ENCODE measurements at regions not wholly inside any gene's neighbourhood (a gene's known extent, or its start where the extent isn't known, plus 50 kb on each side); places are given as distances from the start of the nearest gene placed in this dataset.

GRCh38 chr5:161960314-161960713 is 107.3 kb upstream of the GABRG2 start:
- no peak for DNase-seq

- DNase-seq = peak; percentile 1
Observed at GRCh38 chr5:161966564-161966963, 101.0 kb upstream of the GABRG2 start.

GRCh38 chr5:161975350-161975749 is 92.2 kb upstream of the GABRG2 start:
- no peak for DNase-seq

- no peak for DNase-seq
Observed at GRCh38 chr5:161988077-161988476, 79.5 kb upstream of the GABRG2 start.

Measured in fibroblast of skin of scalp (primary cell).